22Rv1 (cell line): ENCODE measurements at regions not wholly inside any gene's neighbourhood (a gene's known extent, or its start where the extent isn't known, plus 50 kb on each side); places are given as distances from the start of the nearest gene placed in this dataset.

Source experiments
- H3K27ac ChIP-seq: fragments of 450-650 bp; 2 replicates; pipeline ENCODE4 v1.5.1; 2017
- ZFX ChIP-seq: fragments of 450-650 bp; IDR thresholded peaks from 2 replicates; pipeline ENCODE4 v1.6.1; 2017; ENCODE audit warnings: antibody characterized with exemption, borderline replicate concordance
- TF ChIP-seq, protein P1 (sequence below): fragments of 450-650 bp; IDR thresholded peaks from 2 replicates; pipeline ENCODE4 v1.5.1; 2017; ENCODE audit warnings: mild to moderate bottlenecking

DNA sequence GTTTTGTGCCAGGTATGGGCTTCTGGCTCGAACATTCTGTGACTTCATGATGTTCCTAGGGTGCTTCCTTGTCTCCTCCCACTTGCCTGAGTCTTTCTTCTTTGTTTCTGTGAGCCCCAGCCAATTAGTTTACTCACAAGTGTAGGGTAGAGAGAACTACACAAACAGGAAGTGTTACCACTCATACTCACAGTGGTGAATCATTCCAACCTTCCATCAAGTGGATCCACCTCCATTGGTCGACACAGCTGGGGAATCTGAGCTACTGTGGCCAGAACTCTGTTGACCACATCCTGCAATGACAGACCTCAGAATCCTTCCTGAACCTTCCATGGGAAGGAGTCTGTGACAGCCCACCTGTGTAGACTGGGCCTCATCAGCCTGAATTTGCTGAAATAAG is 76.8 kb downstream of the UNC5CL start:
- no peak overlapping the region for H3K27ac ChIP-seq
- TF ChIP-seq ZFX, result no peak
- TF ChIP-seq, protein P1, sequence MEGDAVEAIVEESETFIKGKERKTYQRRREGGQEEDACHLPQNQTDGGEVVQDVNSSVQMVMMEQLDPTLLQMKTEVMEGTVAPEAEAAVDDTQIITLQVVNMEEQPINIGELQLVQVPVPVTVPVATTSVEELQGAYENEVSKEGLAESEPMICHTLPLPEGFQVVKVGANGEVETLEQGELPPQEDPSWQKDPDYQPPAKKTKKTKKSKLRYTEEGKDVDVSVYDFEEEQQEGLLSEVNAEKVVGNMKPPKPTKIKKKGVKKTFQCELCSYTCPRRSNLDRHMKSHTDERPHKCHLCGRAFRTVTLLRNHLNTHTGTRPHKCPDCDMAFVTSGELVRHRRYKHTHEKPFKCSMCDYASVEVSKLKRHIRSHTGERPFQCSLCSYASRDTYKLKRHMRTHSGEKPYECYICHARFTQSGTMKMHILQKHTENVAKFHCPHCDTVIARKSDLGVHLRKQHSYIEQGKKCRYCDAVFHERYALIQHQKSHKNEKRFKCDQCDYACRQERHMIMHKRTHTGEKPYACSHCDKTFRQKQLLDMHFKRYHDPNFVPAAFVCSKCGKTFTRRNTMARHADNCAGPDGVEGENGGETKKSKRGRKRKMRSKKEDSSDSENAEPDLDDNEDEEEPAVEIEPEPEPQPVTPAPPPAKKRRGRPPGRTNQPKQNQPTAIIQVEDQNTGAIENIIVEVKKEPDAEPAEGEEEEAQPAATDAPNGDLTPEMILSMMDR, result no peak

DNA sequence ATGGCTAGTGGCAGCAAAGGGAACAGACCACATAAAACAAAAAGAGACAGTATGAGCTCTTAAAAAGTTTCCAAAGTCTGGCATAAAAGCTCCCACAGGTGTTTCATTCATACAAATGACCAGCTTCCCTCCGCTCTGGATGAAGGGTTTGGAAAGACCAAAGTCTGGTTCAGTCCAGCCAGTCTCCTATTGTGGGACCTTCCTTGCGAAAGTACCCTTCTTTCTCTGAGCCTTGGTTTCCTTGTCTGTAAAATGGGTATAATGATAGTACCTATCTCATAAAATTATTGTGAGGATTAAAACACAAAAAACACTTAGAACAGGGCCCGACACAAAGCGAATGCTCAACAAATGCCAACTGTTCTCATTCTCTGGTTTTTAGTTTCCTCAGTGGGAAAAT is 77.2 kb downstream of the UNC5CL start:
- no peak overlapping the region for H3K27ac ChIP-seq
- TF ChIP-seq, protein P1, result no peak
- no peak for TF ChIP-seq ZFX

DNA sequence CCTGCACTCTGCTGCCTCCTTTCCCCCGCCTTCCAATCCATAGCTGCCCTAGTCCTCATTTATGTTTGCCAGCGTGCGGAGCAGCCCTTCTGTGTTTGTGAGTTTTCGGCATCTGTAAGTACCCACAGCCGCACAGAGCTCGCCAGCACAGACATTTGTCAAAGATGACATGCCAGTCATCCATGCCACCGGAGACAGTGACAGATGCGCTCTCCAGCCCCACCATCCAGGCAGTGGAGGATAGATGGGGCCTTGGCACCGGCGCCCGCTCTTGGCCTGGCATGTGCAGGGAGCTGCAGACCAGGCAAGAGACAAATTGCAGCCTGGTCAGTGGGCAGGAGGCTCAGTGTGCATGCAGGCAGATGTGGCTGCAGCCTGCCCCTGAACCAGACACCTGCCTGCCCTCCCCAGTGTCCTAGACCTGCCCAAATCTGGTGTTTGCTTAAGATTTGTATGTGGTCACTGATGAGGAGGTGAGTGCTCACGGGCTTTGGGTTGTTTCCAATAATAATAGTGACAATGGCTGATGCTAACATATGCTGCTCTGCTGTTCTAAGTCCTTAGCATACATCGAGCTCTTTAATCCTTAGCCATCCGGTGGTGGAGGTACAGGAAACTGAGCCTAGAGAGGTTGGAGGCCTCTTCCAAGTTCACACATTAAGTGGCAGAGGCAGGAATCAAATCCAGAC is 78.1 kb downstream of the UNC5CL start:
- no peak overlapping the region for H3K27ac ChIP-seq
- TF ChIP-seq, protein P1, result no peak
- no peak for TF ChIP-seq ZFX

DNA sequence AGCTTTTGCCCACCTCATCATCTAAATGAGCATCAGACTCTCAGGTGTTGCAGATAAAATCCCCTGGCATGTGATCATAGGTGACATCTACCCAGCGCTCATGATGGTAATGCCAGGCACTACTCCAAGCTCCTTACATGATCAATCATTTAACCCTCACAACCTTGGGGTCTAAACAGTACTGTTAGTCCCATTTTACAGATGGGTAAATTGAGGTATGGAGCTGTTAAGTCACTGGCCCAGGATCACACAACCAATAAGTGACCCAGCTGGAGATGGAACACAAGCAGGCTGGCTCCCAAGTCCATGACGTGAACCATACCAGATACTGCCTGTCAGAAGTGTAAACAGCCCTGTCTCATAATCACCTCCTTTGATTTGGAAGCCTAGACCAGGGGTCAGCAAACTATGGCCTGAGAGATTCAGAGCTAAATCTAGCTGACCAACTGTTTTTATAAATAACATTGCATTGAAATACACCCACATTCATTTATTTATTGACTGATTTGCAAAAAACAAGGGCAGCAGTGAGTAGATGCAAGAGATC is 79.2 kb downstream of the UNC5CL start:
- TF ChIP-seq ZFX, result no peak
- TF ChIP-seq, protein P1, result no peak
- no peak overlapping the region for H3K27ac ChIP-seq

DNA sequence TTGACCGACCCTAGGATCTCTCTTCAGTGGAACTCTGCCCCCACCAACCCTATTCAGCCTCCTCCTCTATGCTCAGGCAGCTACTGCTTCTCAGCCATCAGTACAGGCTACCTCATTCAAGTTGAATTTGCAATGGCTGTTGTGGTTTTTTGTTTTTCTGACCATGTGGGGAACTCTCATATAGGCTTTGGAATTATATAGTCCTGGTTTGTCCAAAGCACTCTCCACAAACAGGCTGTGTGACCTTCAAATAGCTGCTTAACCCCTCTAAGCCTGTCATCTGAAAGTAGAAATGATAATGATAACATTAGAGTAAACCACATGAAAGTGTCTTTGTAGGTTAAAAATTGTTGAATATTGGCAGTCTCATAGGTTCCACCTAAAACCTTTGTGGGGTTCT is 80.3 kb downstream of the UNC5CL start:
- TF ChIP-seq, protein P1, result no peak
- TF ChIP-seq ZFX, result no peak
- H3K27ac ChIP-seq, result no peak overlapping the region; the same call in 1 of the 2 replicates

DNA sequence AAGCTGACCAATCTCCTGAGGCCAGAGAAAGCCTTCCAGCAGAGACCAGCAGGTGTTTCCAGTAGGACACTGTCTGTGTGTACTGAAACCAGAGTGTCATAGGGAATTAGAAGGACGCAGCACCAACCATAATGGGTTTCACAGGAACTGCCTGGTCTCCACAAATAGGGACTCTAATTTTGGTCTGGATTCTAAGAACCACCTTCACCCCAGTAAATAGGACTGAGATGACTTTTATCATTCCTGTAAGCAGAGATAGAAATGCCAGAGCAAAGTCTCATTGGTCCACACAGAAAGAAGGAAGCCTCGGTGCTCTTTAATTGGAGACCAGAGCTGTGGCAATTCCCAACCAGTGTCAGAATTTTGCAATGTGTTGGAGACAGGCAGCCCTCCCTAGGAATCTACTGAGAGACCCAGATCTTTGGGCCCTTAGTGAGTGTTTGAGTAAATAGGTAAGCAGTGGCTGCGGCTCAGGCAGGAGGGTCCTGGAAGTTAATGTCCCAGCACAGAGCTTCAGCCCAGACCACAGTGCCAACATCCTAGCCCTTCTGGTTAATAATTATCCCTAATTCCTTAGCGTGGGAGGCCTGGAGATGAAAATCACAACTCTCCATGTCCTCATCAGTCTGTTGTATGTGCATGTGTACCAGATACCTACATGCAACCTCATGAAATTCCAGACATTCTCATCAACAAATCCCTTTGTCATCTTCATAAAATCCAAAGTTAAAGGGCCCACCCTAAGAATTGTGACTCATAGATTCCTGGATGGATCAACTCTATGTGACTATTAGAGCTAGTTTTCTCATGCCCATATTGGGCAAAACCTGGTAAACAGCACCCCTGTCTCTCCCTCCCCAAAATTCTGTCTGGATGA is 81.2 kb downstream of the UNC5CL start:
- H3K27ac ChIP-seq, result peak overlapping the region; percentile 12; the same call in 1 of the 2 replicates
- TF ChIP-seq, protein P1, result no peak
- TF ChIP-seq ZFX, result no peak
